Limb (tissue), 2 donors: ENCODE measurements at regions not wholly inside any gene's neighbourhood (a gene's known extent, or its start where the extent isn't known, plus 50 kb on each side); places are given as distances from the start of the nearest gene placed in this dataset.
A peak's percentile ranks its signal among the peaks of the same experiment; 100 is the strongest.
"Not testable (repeated sequence)": the region's sequence is repeated elsewhere in the genome, so short reads cannot be mapped to it uniquely, and the experiment has no call there.

Source experiments
- DNase-seq, 2 donors: peaks; one replicate each; pipeline ENCODE4 v3.0.0-alpha.2; 2016; ENCODE audit errors: extremely low spot score in 2 of 2

GRCh38 chr17:16870253-16871245 lies 101.4 kb downstream of the TNFRSF13B start:
- no peak for DNase-seq

- DNase-seq, result not testable (repeated sequence)
Observed at GRCh38 chr17:16869531-16870252, 102.2 kb downstream of the TNFRSF13B start.

GRCh38 chr17:16868616-16869015 lies 103.3 kb downstream of the TNFRSF13B start:
- peak in 1 of 2 donors; percentile 2 for DNase-seq

- peak in 1 of 2 donors; percentile 8 for DNase-seq
Observed at GRCh38 chr17:16867545-16867944, 104.4 kb downstream of the TNFRSF13B start.

- DNase-seq, result peak in 1 of 2 donors; percentile 0
Observed at GRCh38 chr17:16866841-16867240, 105.1 kb downstream of the TNFRSF13B start.

- DNase-seq, result peak in 1 of 2 donors; percentile 0
Observed at GRCh38 chr17:16866436-16866835, 105.5 kb downstream of the TNFRSF13B start.

- DNase-seq, result not testable (repeated sequence)
Observed at GRCh38 chr17:16865704-16866103, 106.2 kb downstream of the TNFRSF13B start.

GRCh38 chr17:16865077-16865613 lies 106.8 kb downstream of the TNFRSF13B start:
- not testable (repeated sequence) for DNase-seq

GRCh38 chr17:16864462-16865076 lies 107.3 kb downstream of the TNFRSF13B start:
- DNase-seq, result not testable (repeated sequence)

- not testable (repeated sequence) for DNase-seq
Observed at GRCh38 chr17:16861152-16861551, 110.8 kb downstream of the TNFRSF13B start.

GRCh38 chr17:16860467-16860866 lies 111.5 kb downstream of the TNFRSF13B start:
- DNase-seq, result not testable (repeated sequence)

- not testable (repeated sequence) for DNase-seq
Observed at GRCh38 chr17:16859515-16859914, 112.4 kb downstream of the TNFRSF13B start.

- not testable (repeated sequence) for DNase-seq
Observed at GRCh38 chr17:16857746-16858145, 114.2 kb downstream of the TNFRSF13B start.

GRCh38 chr17:16856846-16857245 lies 115.1 kb downstream of the TNFRSF13B start:
- DNase-seq, result not testable (repeated sequence)

- not testable (repeated sequence) for DNase-seq
Observed at GRCh38 chr17:16856171-16856570, 115.7 kb downstream of the TNFRSF13B start.

GRCh38 chr17:16854636-16855035 lies 117.3 kb downstream of the TNFRSF13B start:
- DNase-seq, result not testable (repeated sequence)

- DNase-seq, result no peak
Observed at GRCh38 chr17:16853661-16854320, 118.1 kb downstream of the TNFRSF13B start.

- DNase-seq, result not testable (repeated sequence)
Observed at GRCh38 chr17:16849861-16850260, 122.1 kb downstream of the TNFRSF13B start.

- DNase-seq, result not testable (repeated sequence)
Observed at GRCh38 chr17:16848997-16849396, 122.9 kb downstream of the TNFRSF13B start.

GRCh38 chr17:16845098-16845497 lies 126.8 kb downstream of the TNFRSF13B start:
- not testable (repeated sequence) for DNase-seq

GRCh38 chr17:16844669-16845068 lies 127.2 kb downstream of the TNFRSF13B start:
- DNase-seq, result not testable (repeated sequence)
